Inferior parietal cortex (tissue), 1 donor: ENCODE measurements at regions not wholly inside any gene's neighbourhood (a gene's known extent, or its start where the extent isn't known, plus 50 kb on each side); places are given as distances from the start of the nearest gene placed in this dataset.
"Not testable (repeated sequence)": the region's sequence is repeated elsewhere in the genome, so short reads cannot be mapped to it uniquely, and the experiment has no call there.

Experiments
- DNase-seq: peaks from one replicate; pipeline ENCODE4 v3.0.0-alpha.2; 2016; ENCODE audit errors: extremely low spot score

- peak; percentile 2 for DNase-seq
These were observed 269.7 kb upstream of the ASIC2 start for GRCh38 chr17:33562792-33563191.

DNA sequence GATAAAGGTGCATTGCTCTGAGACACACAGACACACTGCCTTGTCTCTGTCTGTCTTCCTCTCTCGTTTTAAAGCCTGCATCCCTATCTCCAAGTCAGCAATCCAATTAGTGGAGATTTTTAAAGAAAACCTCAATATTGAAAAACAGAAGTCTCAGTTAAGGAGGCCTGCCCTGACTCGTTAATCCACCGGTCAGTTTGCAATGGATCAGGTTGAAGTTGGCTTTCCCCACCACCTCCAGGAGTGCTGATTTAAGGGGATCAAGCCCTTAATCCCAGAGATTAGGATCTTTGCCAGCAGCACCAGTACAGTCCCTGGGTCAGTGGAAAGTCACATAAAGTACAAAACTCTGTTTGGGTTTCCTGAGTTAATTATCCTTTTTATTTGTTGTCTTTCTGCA is 271.1 kb upstream of the ASIC2 start:
- no peak for DNase-seq

- no peak for DNase-seq
These were observed 274.1 kb upstream of the ASIC2 start for GRCh38 chr17:33567223-33567622.

GRCh38 chr17:33572615-33573014 is 279.5 kb upstream of the ASIC2 start:
- DNase-seq, result no peak

- no peak for DNase-seq
These were observed 281.9 kb upstream of the ASIC2 start for GRCh38 chr17:33574942-33575445.

GRCh38 chr17:33579740-33580139 is 286.6 kb upstream of the ASIC2 start:
- DNase-seq, result not testable (repeated sequence)

- DNase-seq, result no peak
These were observed 287.1 kb upstream of the ASIC2 start for GRCh38 chr17:33580215-33580614.

GRCh38 chr17:33582661-33583060 is 289.6 kb upstream of the ASIC2 start:
- no peak for DNase-seq

- no peak for DNase-seq
These were observed 290.7 kb upstream of the ASIC2 start for GRCh38 chr17:33583518-33584417.

GRCh38 chr17:33593991-33594390 is 300.9 kb upstream of the ASIC2 start:
- no peak for DNase-seq

DNA sequence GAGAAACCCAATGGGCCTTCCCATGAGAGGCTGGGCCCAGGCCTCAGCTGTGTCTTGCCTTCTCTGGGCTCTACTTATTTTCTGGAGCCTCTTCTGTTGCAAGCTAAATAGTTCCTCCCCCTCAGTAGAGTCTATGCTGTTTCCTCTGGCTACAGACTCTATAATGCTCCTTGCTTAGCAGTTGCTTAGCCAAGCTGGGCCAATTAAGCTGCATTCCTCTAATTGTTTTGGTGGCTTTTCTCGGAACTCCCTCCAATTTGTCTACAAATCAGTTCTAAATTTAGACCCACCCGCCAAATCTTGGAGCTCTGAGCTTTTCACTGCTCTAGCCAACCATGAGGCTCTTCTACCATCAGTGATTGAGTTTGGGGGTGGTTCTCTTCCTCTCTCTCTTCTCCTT is 302.7 kb upstream of the ASIC2 start:
- DNase-seq, result peak; percentile 14

DNA sequence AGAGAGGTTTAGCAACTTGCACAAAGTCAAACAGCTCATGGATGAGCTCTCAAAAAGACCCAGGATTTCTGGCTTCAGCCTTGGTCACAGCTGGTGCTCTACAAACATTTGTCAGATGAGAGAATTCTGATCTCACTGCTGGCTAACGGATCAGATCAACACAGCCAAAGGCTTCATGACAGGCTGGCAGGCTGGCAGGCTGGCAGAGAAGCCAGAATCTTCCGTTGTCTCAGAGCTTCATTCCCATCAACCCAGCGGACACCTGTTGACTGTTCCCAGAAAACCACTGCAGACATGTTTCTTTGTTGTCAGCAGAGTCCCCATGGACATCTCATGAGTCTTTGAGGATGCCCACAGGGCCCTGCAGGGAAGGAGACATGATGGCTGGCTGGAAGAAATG is 303.8 kb upstream of the ASIC2 start:
- DNase-seq, result peak; percentile 25

GRCh38 chr17:33598797-33599196 is 305.7 kb upstream of the ASIC2 start:
- DNase-seq, result no peak

GRCh38 chr17:33602981-33603380 is 309.9 kb upstream of the ASIC2 start:
- no peak for DNase-seq

- DNase-seq, result no peak
These were observed 310.7 kb upstream of the ASIC2 start for GRCh38 chr17:33603789-33604188.

DNA sequence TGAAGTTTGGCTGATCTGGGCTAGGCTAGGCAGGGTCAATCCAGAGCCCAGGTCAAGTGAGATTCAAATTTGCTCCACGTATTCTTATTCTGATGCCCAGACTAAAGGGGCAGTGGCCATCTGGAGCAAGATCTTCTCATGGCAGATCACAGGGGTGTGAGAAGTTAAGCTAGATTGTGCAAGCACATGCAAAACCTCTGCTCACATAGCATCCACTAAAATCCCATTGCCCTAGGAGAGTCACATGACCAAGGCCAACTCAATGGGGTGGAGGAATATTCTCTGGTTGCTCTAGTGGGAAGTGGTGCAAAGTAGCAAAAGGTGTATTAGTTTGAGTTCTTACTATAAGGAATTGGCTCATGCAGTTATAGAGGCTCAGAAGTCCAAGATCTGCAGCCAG is 318.4 kb upstream of the ASIC2 start:
- no peak for DNase-seq

GRCh38 chr17:33615861-33616260 is 322.8 kb upstream of the ASIC2 start:
- no peak for DNase-seq

- no peak for DNase-seq
These were observed 330.7 kb upstream of the ASIC2 start for GRCh38 chr17:33623841-33624240.

DNA sequence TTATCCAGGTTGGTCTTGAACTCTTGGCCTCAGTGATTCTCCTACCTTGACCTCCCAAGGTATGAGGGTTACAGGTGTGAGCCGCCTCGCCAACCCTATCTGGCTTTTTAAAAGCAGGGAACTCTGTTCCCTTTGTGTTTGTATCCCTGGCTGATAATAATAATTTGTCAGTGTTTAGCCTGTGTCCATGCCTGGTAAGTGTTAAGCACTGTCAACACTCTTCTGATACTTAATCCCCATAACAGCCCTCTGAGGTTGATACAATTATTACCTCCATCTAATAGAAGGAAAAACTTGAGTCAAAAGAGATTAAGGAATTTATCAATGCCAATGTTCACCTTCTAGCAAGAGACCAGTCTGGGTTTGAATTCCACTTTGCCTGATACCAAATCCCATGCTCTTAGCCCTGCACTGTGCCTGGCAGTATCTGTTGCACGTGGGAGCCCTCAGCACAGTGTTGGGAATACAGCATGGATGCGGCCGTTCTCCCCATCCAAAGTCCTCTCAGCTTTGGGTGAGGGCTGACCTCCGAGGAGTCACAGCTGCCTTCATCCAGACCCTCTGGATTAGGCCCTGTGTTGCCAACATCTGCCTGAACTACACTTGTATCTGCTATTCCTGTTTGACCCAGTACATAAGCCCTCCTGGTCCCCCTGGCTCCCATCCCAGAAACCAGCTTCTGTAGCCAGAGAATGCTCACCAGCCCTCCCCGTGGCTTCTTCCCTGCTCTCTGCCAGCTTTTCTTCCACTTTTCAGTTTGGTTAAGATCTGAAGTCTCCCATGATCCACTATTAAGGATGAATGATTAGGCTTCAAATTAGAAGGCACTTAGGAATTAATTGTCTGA is 335.6 kb upstream of the ASIC2 start:
- no peak for DNase-seq

- no peak for DNase-seq
These were observed 340.4 kb upstream of the ASIC2 start for GRCh38 chr17:33633446-33633845.

DNA sequence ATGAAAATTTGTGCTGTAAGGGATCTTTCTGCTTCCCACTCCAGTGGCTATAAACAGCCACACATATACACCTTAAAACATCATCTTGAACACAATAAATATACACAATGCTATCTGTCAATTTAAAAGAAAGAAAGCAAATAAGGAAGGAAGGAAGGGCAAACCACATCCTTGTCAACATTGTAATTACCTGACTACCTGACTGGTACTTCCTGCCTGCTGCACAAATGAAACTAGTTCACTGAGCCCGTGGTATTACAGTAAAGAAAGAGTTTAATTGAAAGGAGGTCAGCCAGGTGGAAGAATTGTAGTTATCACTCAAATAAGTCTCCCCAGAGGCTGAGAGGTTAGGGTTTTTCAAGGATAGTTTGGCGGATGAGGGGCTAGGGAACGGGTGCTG is 344.4 kb upstream of the ASIC2 start:
- no peak for DNase-seq

DNA sequence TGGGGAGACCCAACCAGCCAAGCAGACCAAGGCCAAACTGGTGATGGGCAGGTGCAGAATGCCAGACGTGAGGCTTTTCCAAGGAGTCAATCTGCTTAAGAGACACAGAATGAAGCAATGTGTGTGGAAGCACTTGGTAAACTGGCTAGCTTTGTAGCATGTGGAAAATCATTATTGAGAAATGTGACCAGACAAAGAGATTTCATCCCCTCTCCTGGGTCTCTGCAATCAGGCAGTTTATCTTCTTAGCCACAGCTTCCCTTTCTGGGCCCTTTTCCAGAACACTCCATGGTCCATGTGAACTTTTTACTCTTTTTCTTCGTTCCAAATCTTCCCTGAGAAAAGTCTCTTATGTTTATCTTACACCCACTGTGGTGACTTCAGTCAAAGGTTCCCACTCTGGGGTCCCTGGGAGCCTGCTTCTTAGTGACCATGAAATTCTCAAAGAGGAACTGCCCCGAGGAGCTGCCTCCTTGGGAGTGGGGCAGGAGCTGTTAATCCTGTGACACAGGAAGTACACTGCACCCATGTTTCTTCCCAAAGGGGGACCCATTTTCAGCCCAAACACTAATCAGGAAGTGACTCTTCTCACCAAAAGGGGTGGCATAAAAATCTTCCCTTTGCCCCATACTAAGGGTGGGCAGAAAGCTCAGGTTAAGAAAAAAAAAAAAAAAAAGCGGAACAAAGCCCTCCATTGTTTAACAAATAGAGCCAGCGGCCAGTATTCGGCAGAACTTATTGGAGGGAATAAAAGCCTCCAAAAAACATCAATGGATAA is 346.2 kb upstream of the ASIC2 start:
- DNase-seq, result no peak
